Mesenchymal stem cell (in vitro differentiated cells and primary cell): ENCODE measurements at regions not wholly inside any gene's neighbourhood (a gene's known extent, or its start where the extent isn't known, plus 50 kb on each side); places are given as distances from the start of the nearest gene placed in this dataset.

Source experiments
- DNase-seq: peaks from one replicate; pipeline ENCODE4 v3.0.0-alpha.2; 2013
- H2AFZ ChIP-seq: one replicate; pipeline ENCODE4 v1.6.1; 2013; ENCODE audit warnings: low read depth, mild to moderate bottlenecking, control low read depth, inconsistent platforms, low read length, moderate library complexity
- H2AK5ac ChIP-seq: 2 replicates; pipeline ENCODE4 v1.6.1; 2013; ENCODE audit warnings: low read length, moderate library complexity, mild to moderate bottlenecking, inconsistent platforms; ENCODE audit not compliant: severe bottlenecking
- H2BK120ac ChIP-seq: one replicate; pipeline ENCODE4 v1.6.1; 2013; ENCODE audit warnings: low read depth, mild to moderate bottlenecking, inconsistent platforms, low read length, moderate library complexity
- H2BK12ac ChIP-seq, 2 experiments: one replicate each; pipeline ENCODE4 v1.6.1; 2013; ENCODE audit warnings: inconsistent platforms in 2 of 2, low read length in 2 of 2, mild to moderate bottlenecking in 2 of 2, moderate library complexity in 2 of 2, control low read depth in 1 of 2
- H2BK15ac ChIP-seq: one replicate; pipeline ENCODE4 v1.6.1; 2013; ENCODE audit warnings: mild to moderate bottlenecking, low read depth, inconsistent platforms; ENCODE audit not compliant: poor library complexity, severe bottlenecking
- H2BK5ac ChIP-seq: 2 replicates; pipeline ENCODE4 v1.6.1; 2013; ENCODE audit warnings: low read depth, mild to moderate bottlenecking, low read length, control low read depth, inconsistent platforms; ENCODE audit not compliant: poor library complexity, severe bottlenecking
- H3K14ac ChIP-seq, 2 experiments: one replicate each; pipeline ENCODE4 v1.6.1; 2013; ENCODE audit warnings: inconsistent platforms in 2 of 2, low read length in 2 of 2, control low read depth in 1 of 2, mild to moderate bottlenecking in 1 of 2, moderate library complexity in 1 of 2
- H3K18ac ChIP-seq, 2 experiments: one replicate each; pipeline ENCODE4 v1.6.1; 2013; ENCODE audit warnings: inconsistent platforms in 2 of 2, low read length in 2 of 2, control low read depth in 1 of 2, low read depth in 1 of 2, mild to moderate bottlenecking in 1 of 2
- H3K23ac ChIP-seq, 2 experiments: one replicate each; pipeline ENCODE4 v1.6.1; 2013; ENCODE audit warnings: inconsistent platforms in 2 of 2, low read length in 2 of 2, mild to moderate bottlenecking in 2 of 2, moderate library complexity in 2 of 2, control low read depth in 1 of 2
- H3K27ac ChIP-seq: 2 replicates; pipeline ENCODE4 v1.5.1; 2013; ENCODE audit warnings: mild to moderate bottlenecking, moderate library complexity, low read length, control low read depth, inconsistent platforms; ENCODE audit not compliant: poor library complexity, severe bottlenecking
- H3K27me3 ChIP-seq, 2 experiments: 2 replicates each; pipeline versions ENCODE4 v1.6.1 to v1.7.0; 2013; ENCODE audit warnings: low read length in 2 of 2, mild to moderate bottlenecking in 2 of 2, moderate library complexity in 2 of 2, control low read depth in 1 of 2, inconsistent platforms in 1 of 2; ENCODE audit not compliant: control insufficient read depth in 1 of 2, insufficient read depth in 1 of 2
- H3K36me3 ChIP-seq, 2 experiments: 2 replicates each; pipeline versions ENCODE4 v1.6.1 to v1.7.0; 2013; ENCODE audit warnings: low read length in 2 of 2, control low read depth in 1 of 2, inconsistent platforms in 1 of 2, low read depth in 1 of 2, mild to moderate bottlenecking in 1 of 2; ENCODE audit not compliant: insufficient read depth in 2 of 2, control insufficient read depth in 1 of 2
- H3K4ac ChIP-seq, 2 experiments: one replicate each; pipeline ENCODE4 v1.6.1; 2013; ENCODE audit warnings: inconsistent platforms in 2 of 2, low read length in 2 of 2, mild to moderate bottlenecking in 2 of 2, moderate library complexity in 2 of 2, control low read depth in 1 of 2, low read depth in 1 of 2
- H3K4me1 ChIP-seq: 2 replicates; pipeline ENCODE4 v1.6.1; 2013; ENCODE audit warnings: low read depth, low read length, control low read depth; ENCODE audit not compliant: control insufficient read depth, insufficient read depth
- H3K4me2 ChIP-seq: 2 replicates; pipeline ENCODE4 v1.6.1; 2013; ENCODE audit warnings: low read length, mild to moderate bottlenecking, inconsistent platforms; ENCODE audit not compliant: poor library complexity, severe bottlenecking
- H3K4me3 ChIP-seq, 2 experiments: 2 replicates each; pipeline versions ENCODE4 v1.5.1 to v1.7.0; 2013; ENCODE audit warnings: low read length in 2 of 2, mild to moderate bottlenecking in 2 of 2, control low read depth in 1 of 2, low read depth in 1 of 2; ENCODE audit not compliant: insufficient read depth in 1 of 2
- H3K79me1 ChIP-seq: replicated peaks from 2 replicates; pipeline ENCODE4 v1.6.1; 2013; ENCODE audit warnings: mild to moderate bottlenecking, control low read depth, low read length, inconsistent platforms; ENCODE audit not compliant: poor library complexity, severe bottlenecking
- H3K9ac ChIP-seq: 2 replicates; pipeline ENCODE4 v1.7.0; 2013; ENCODE audit warnings: mild to moderate bottlenecking, low read length, moderate library complexity
- H3K9me3 ChIP-seq: 2 replicates; pipeline ENCODE4 v1.7.0; 2013; ENCODE audit warnings: mild to moderate bottlenecking, low read length; ENCODE audit not compliant: control insufficient read depth
- H4K8ac ChIP-seq: one replicate; pipeline ENCODE4 v1.6.1; 2013; ENCODE audit warnings: inconsistent platforms, mild to moderate bottlenecking, low read length, moderate library complexity
- H4K91ac ChIP-seq: one replicate; pipeline ENCODE4 v1.6.1; 2013; ENCODE audit warnings: mild to moderate bottlenecking, low read length, inconsistent platforms
- WGBS: methylation state at CpG from one replicate; pipeline ENCODE4 v1.1.7; 2013; ENCODE audit warnings: mixed read lengths; 5-methylcytosine and 5-hydroxymethylcytosine counted together

GRCh38 chr16:59060207-59060606 is 326.1 kb upstream of the GOT2 start:
- peak; percentile 36 for DNase-seq
- 39% methylated on average over 1 of the region's 1 CpG for WGBS

DNA sequence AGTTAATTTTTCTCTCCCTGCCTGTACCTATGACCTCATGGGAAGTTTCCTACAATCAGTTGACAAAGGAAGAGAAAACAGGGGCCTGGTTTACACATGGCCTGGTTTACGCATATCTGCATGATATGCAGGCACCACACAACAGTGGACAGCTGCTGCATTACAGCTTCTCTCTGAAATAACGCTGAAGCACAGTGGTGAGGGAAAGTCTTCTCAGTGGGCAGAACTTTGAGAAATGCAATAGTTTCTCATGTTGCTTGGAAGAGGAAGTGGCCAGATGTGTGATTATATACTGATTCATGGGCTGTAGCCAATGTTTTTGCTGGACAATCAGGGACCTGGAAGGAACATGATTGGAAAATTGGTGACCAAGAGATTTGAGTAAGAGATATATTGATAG is 324.1 kb upstream of the GOT2 start:
- no peak for DNase-seq
- H3K27me3 ChIP-seq = no peaks in the 10 kb centered on the region
- H4K8ac ChIP-seq = no peak overlapping the region
- no peak overlapping the region for H3K9ac ChIP-seq
- H3K9me3 ChIP-seq = no peaks in the 10 kb centered on the region
- H3K79me1 ChIP-seq = no peaks in the 10 kb centered on the region
- H3K36me3 ChIP-seq = no peaks in the 10 kb centered on the region
- H2AFZ ChIP-seq = no peak overlapping the region
- H3K23ac ChIP-seq = no peak overlapping the region
- no peak overlapping the region for H2BK120ac ChIP-seq
- no peak overlapping the region for H2BK12ac ChIP-seq
- H2BK15ac ChIP-seq = no peak overlapping the region
- no peak overlapping the region for H3K4me2 ChIP-seq
- H3K4ac ChIP-seq = no peak overlapping the region
- 89% methylated on average over 2 of the region's 2 CpGs for WGBS
- H3K18ac ChIP-seq = no peak overlapping the region
- no peaks in the 10 kb centered on the region for H3K4me1 ChIP-seq
- H2BK5ac ChIP-seq = no peak overlapping the region
- peak overlapping the region in 1 of 2 experiments; percentile 41 for H3K14ac ChIP-seq
- H2AK5ac ChIP-seq = no peak overlapping the region
- H4K91ac ChIP-seq = no peak overlapping the region
- no peak overlapping the region for H3K4me3 ChIP-seq
- no peak overlapping the region for H3K27ac ChIP-seq

More at GRCh38 chr16:59060207-59060606, 326.1 kb upstream of the GOT2 start:
- no peak overlapping the region for H2AFZ ChIP-seq
- no peak overlapping the region for H2BK15ac ChIP-seq
- no peaks in the 10 kb centered on the region for H3K9me3 ChIP-seq
- H3K4ac ChIP-seq = no peak overlapping the region
- H3K27me3 ChIP-seq = no peaks in the 10 kb centered on the region
- no peak overlapping the region for H2BK5ac ChIP-seq
- no peak overlapping the region for H3K4me2 ChIP-seq
- H4K8ac ChIP-seq = no peak overlapping the region
- H3K18ac ChIP-seq = no peak overlapping the region
- no peaks in the 10 kb centered on the region for H3K36me3 ChIP-seq
- H2BK12ac ChIP-seq = no peak overlapping the region
- no peaks in the 10 kb centered on the region for H3K4me1 ChIP-seq
- H2BK120ac ChIP-seq = no peak overlapping the region
- H2AK5ac ChIP-seq = no peak overlapping the region
- no peak overlapping the region for H3K4me3 ChIP-seq
- H3K9ac ChIP-seq = no peak overlapping the region
- no peaks in the 10 kb centered on the region for H3K79me1 ChIP-seq
- no peak overlapping the region for H3K14ac ChIP-seq
- no peak overlapping the region for H3K23ac ChIP-seq
- no peak overlapping the region for H4K91ac ChIP-seq
- peak overlapping the region; percentile 25 for H3K27ac ChIP-seq

DNA sequence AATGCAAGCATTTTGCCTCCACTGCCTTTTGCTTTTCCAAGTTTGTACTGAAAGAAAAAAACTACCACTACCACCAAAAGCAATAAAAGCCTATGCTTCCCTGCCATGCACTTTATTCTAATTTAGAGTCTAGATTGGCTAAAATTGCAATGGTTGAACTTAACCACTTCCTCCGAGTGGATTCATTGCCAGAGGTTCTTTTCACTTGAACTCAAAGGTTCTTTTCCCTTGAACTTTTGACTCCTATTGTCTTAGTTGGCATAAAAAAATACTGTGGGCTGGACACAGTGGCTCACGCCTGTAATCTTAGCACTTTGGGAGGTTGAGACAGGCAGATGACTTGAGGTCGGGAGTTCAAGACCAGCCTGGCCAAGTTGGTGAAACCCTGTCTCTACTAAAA is 319.8 kb upstream of the GOT2 start:
- no peak overlapping the region for H3K27ac ChIP-seq
- H2BK15ac ChIP-seq = no peak overlapping the region
- no peak overlapping the region for H4K8ac ChIP-seq
- no peak overlapping the region for H3K9ac ChIP-seq
- no peaks in the 10 kb centered on the region for H3K27me3 ChIP-seq
- H2BK5ac ChIP-seq = no peak overlapping the region
- H2AK5ac ChIP-seq = no peak overlapping the region
- H4K91ac ChIP-seq = no peak overlapping the region
- no peak overlapping the region for H2AFZ ChIP-seq
- H3K36me3 ChIP-seq = no peaks in the 10 kb centered on the region
- H3K14ac ChIP-seq = no peak overlapping the region
- no peak overlapping the region for H3K4ac ChIP-seq
- no peak overlapping the region for H3K4me2 ChIP-seq
- H3K4me1 ChIP-seq = peaks cover 1% of the 10 kb centered on the region
- H3K4me3 ChIP-seq = no peak overlapping the region
- no peak overlapping the region for H2BK120ac ChIP-seq
- H3K23ac ChIP-seq = no peak overlapping the region
- H3K79me1 ChIP-seq = no peaks in the 10 kb centered on the region
- WGBS = 65% methylated on average over 2 of the region's 3 CpGs
- DNase-seq = no peak
- H3K9me3 ChIP-seq = no peaks in the 10 kb centered on the region
- H3K18ac ChIP-seq = no peak overlapping the region
- no peak overlapping the region for H2BK12ac ChIP-seq

- H3K79me1 ChIP-seq = no peaks in the 10 kb centered on the region
- H3K4me2 ChIP-seq = no peak overlapping the region
- H4K8ac ChIP-seq = no peak overlapping the region
- no peaks in the 10 kb centered on the region for H3K36me3 ChIP-seq
- H2AFZ ChIP-seq = no peak overlapping the region
- DNase-seq = no peak
- H3K23ac ChIP-seq = no peak overlapping the region
- no peak overlapping the region for H3K14ac ChIP-seq
- H3K9ac ChIP-seq = no peak overlapping the region
- H3K4me3 ChIP-seq = no peak overlapping the region
- H3K4me1 ChIP-seq = peaks cover 3% of the 10 kb centered on the region
- H2BK5ac ChIP-seq = no peak overlapping the region
- no peak overlapping the region for H4K91ac ChIP-seq
- no peak overlapping the region for H2BK12ac ChIP-seq
- H2AK5ac ChIP-seq = no peak overlapping the region
- 82% methylated on average over 3 of the region's 5 CpGs for WGBS
- no peaks in the 10 kb centered on the region for H3K9me3 ChIP-seq
- H2BK120ac ChIP-seq = no peak overlapping the region
- no peak overlapping the region for H3K4ac ChIP-seq
- H3K27ac ChIP-seq = no peak overlapping the region
- H3K18ac ChIP-seq = no peak overlapping the region
- H3K27me3 ChIP-seq = no peaks in the 10 kb centered on the region
- H2BK15ac ChIP-seq = no peak overlapping the region
Measured at GRCh38 chr16:59052231-59052630, 318.1 kb upstream of the GOT2 start.
